Rectal smooth muscle tissue (tissue), 1 donor: ENCODE measurements at regions not wholly inside any gene's neighbourhood (a gene's known extent, or its start where the extent isn't known, plus 50 kb on each side); places are given as distances from the start of the nearest gene placed in this dataset.

Experiments
- H3K27ac ChIP-seq: one replicate; pipeline ENCODE4 v1.7.0; 2013; ENCODE audit warnings: low read depth, low read length, inconsistent platforms
- H3K27me3 ChIP-seq: one replicate; pipeline ENCODE4 v1.7.0; 2013; ENCODE audit warnings: low read length; ENCODE audit not compliant: control insufficient read depth, insufficient read depth
- H3K36me3 ChIP-seq: one replicate; pipeline ENCODE4 v1.7.0; 2013; ENCODE audit warnings: low read length; ENCODE audit not compliant: control insufficient read depth, insufficient read depth
- H3K4me1 ChIP-seq: one replicate; pipeline ENCODE4 v1.7.0; 2013; ENCODE audit warnings: low read length; ENCODE audit not compliant: control insufficient read depth, insufficient read depth
- H3K4me3 ChIP-seq: one replicate; pipeline ENCODE4 v1.7.0; 2013; ENCODE audit warnings: low read length
- H3K9ac ChIP-seq: one replicate; pipeline ENCODE4 v1.7.0; 2013; ENCODE audit warnings: low read length

DNA sequence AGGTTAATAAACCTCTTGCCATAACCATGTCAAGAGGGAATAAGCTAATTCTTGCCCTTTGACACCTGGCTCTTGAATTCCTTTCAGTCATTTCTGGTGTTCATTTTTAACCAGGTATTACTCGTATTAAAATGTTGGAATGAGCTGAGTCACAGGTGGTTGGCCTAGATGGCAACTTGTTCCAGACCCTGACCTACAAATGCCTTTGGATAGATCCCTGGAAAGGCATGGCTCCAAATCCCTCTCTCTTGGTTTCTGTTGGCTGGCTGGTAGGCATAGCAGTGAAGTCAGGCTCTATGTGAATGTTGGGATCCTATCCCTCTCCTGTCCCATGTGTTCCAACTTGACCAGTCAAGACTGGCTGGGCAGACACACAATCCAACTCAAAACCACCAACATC lies 277.1 kb upstream of the PROK2 start:
- no peaks in the 10 kb centered on the region for H3K27me3 ChIP-seq
- H3K36me3 ChIP-seq: no peaks in the 10 kb centered on the region
- no peak overlapping the region for H3K9ac ChIP-seq
- H3K4me1 ChIP-seq: no peaks in the 10 kb centered on the region
- no peak overlapping the region for H3K27ac ChIP-seq
- H3K4me3 ChIP-seq: no peak overlapping the region

DNA sequence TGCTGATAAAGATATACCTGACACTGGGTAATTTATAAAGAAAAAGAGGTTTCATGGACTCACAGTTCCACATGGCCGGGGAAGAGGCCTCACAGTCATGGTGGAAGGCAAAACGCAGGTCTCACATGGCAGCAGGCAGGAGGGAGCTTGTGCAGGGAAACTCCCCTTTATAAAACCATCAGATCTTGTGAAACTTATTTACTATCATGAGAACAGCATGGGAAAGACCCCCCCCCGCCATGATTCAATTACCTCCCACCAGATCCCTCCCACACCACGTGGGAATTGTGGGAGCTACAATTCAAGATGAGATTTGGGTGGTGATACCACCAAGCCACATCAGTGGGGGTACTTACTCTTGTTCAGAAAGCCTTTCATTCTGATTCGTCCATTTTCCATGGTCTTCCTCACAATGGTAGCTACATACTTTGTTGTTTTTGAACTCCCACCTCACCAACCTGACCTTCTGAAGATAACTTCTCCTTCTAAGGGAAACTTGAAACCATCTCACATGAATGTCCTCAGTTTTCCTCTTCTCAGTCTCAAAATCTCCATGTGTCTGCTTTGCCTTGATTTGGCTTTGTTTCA lies 275.6 kb upstream of the PROK2 start:
- Histone ChIP-seq H3K27ac (no peak overlapping the region), H3K27me3 (no peaks in the 10 kb centered on the region), H3K4me3 (no peak overlapping the region), H3K36me3 (no peaks in the 10 kb centered on the region), H3K9ac (no peak overlapping the region), H3K4me1 (no peaks in the 10 kb centered on the region)

DNA sequence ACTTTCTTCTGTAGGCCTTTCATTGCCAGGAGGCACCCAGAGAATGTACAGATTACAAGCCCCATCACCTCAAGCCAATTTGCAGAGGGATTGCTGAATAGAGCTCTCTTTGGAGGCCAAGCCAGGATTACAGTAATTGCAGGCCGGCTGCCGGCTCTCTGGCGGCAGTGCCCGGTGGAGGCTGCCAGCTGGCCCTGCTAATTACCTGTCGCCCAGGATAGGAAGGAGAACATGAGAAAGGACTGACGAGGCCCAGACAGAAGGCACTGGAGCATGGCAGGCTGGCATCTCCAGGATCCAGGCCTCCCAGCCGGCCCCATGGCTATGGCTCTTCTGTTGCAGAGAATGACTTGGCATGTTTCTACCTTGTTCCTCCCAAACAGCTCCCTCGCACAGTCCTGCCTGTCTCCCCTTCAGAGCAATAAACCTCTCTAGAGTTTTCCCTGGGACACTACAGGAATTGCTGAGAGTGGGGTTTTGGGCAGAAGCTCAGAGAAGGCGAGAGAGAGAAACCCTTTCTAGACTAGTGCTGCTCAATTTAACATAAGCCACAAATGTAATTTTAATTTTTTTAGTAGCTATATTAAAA lies 273.6 kb upstream of the PROK2 start:
- Histone ChIP-seq H3K27me3 (no peaks in the 10 kb centered on the region), H3K36me3 (no peaks in the 10 kb centered on the region), H3K4me3 (no peak overlapping the region), H3K27ac (no peak overlapping the region), H3K4me1 (no peaks in the 10 kb centered on the region), H3K9ac (no peak overlapping the region)

DNA sequence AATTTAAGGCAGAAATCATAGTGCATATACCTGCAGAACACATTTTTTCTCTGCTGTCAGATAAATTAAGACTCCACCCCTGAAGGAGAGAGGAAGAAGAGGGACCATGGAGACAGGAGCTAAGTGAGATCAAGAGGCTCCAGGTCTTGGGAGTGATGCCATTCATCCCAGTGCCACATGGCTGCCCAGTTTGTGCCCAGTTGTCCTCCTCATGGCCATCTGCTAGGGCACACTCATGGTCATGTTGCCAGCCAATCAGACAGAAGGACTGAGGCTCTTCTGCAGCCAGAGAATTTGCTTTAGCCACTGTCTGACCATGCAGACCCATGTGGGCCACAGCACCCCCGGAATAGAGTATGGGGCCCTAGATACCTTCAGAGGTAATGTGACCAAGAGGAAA lies 270.5 kb upstream of the PROK2 start:
- Histone ChIP-seq H3K4me3 (no peak overlapping the region), H3K36me3 (no peaks in the 10 kb centered on the region), H3K27me3 (no peaks in the 10 kb centered on the region), H3K9ac (no peak overlapping the region), H3K4me1 (no peaks in the 10 kb centered on the region), H3K27ac (no peak overlapping the region)

DNA sequence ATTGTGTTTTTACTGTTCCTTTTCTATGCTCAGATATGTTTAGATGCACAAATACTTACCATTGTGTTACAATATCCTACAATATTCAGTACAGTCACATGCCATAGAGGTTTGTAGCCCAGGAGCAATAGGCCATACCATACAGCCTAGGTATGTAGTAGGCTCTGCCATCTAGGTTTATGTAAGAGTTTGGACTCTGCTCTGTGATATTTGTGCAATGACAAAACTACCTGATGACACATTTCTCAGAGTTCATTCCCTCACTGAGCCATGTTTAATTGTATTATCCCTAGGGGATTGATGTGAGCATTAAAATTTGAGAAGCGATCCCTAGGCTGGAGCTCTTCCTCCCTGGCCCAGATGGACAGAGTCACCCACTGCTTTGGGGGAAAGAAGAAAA lies 270.0 kb upstream of the PROK2 start:
- Histone ChIP-seq H3K4me1 (no peaks in the 10 kb centered on the region), H3K27ac (no peak overlapping the region), H3K9ac (no peak overlapping the region), H3K4me3 (no peak overlapping the region), H3K27me3 (no peaks in the 10 kb centered on the region), H3K36me3 (no peaks in the 10 kb centered on the region)

DNA sequence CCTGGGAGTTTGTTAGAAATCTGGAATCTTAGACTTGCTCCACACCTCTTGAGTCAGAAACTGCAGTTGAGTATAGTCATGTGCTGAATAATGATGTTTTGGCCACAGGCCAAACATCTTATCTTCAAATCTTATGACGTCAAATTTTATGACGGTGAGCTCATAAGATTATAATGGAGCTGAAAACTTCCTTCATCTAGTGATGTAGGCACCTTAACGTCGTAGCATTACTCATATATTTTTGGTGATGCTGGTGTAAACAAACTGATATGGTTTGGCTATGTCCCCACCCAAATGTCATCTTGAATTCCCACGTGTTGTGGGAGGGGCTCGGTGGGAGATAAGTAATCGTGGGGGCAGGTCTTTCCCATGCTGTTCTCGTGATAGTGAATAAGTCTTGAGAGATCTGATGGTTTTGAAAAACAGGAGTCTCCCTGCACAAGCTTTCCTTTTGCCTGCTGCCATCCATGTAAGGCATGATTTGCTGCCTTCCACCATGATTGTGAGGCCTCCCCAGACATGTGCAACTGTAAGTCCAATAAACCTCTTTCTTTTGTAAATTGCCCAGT lies 268.0 kb upstream of the PROK2 start:
- H3K9ac ChIP-seq: no peak overlapping the region
- no peaks in the 10 kb centered on the region for H3K27me3 ChIP-seq
- H3K36me3 ChIP-seq: no peaks in the 10 kb centered on the region
- no peak overlapping the region for H3K4me3 ChIP-seq
- no peaks in the 10 kb centered on the region for H3K4me1 ChIP-seq
- no peak overlapping the region for H3K27ac ChIP-seq

DNA sequence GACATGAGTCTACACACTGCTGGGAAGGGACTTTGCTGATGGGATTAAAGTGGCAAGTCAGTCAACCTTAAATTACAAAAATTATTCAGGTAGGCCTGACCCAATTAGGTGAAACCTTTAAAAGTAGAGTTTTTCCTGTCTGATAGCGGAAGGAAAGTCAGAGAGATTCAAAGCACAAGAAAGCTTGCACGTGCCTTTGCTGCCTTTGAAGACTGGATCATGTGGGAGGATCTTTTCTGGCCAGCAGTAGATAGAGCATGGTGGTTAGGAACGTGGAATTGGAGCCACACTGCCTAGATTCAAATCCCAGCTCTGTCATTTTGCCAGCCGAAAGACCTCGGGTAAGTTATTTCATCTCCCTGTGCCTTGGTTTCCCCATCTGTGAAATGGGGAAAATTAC lies 265.8 kb upstream of the PROK2 start:
- Histone ChIP-seq H3K27ac (no peak overlapping the region), H3K4me1 (no peaks in the 10 kb centered on the region), H3K9ac (no peak overlapping the region), H3K4me3 (no peak overlapping the region), H3K36me3 (no peaks in the 10 kb centered on the region), H3K27me3 (no peaks in the 10 kb centered on the region)

DNA sequence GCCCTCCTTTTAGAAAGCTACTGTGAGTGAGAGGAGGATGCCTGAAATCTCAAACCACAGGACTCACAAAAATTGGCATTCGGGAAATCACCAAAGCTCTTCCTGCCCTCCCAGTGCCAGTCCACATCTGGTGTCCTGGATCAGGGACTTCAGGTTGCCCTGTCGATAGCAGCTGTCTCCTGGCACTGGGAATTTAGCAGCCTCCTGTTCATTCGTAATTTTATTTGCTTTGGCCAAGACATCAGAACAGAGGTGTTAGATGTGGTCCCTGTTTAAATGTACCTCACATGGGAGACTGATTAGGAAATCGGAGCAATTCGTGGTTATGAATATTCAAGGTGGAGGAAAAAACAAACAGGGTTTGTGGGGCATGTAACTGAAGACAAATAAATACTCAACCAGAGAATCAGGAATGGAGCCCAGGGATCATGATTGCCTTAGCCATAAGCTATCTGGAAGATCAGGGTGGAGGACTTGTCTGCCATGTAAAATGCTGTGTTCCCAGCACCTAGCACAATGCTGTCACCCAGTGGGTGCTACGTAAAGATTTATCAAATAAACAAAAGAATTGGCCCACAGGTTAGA lies 265.2 kb upstream of the PROK2 start:
- H3K36me3 ChIP-seq: no peaks in the 10 kb centered on the region
- H3K27me3 ChIP-seq: no peaks in the 10 kb centered on the region

DNA sequence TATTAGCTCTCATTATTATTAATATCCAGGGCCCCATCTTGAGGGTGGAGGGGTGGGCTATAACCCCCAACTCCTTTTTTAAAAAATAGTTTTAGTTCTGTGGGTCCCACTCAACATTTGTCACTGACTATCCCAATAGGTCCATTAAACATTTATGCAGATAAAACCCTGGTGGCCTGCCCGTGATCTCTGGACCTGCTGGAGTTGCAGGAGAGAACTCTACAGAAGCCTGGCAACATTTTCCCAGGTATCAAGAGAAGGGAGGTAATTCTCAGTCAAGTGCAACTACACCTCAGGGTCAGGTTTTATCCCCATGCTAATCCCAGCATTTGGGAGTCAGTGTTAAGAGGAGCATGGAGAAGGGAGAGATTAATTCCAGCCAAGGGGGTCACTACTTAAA lies 264.4 kb upstream of the PROK2 start:
- Histone ChIP-seq H3K27me3 (no peaks in the 10 kb centered on the region), H3K4me1 (no peaks in the 10 kb centered on the region), H3K4me3 (no peak overlapping the region), H3K27ac (no peak overlapping the region), H3K9ac (no peak overlapping the region), H3K36me3 (no peaks in the 10 kb centered on the region)

More for the DNA sequence above, 265.2 kb upstream of the PROK2 start:
- no peak overlapping the region for H3K9ac ChIP-seq
- no peak overlapping the region for H3K27ac ChIP-seq
- no peaks in the 10 kb centered on the region for H3K4me1 ChIP-seq
- no peak overlapping the region for H3K4me3 ChIP-seq

DNA sequence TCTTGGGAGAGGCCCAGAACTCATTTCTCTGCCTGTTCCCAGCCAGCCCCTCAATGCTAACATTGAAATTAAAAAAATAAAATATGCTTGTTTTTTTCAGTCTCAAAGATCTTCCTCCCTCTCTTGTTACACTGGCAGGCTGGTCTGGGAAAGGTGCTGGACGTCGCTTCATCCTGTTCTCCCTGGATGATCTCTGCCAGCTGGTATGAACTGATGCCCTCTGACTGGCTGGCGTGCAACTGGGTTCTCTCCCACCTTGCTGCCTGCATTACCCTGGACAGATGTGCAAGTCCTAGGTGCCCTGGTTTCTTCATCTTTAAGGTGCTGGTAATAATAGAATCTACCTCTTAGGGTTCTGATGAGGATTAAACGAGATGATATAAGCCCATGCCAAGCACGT lies 263.9 kb upstream of the PROK2 start:
- no peak overlapping the region for H3K27ac ChIP-seq
- H3K4me3 ChIP-seq: no peak overlapping the region
- no peak overlapping the region for H3K9ac ChIP-seq
- H3K36me3 ChIP-seq: no peaks in the 10 kb centered on the region
- no peaks in the 10 kb centered on the region for H3K4me1 ChIP-seq
- H3K27me3 ChIP-seq: no peaks in the 10 kb centered on the region

DNA sequence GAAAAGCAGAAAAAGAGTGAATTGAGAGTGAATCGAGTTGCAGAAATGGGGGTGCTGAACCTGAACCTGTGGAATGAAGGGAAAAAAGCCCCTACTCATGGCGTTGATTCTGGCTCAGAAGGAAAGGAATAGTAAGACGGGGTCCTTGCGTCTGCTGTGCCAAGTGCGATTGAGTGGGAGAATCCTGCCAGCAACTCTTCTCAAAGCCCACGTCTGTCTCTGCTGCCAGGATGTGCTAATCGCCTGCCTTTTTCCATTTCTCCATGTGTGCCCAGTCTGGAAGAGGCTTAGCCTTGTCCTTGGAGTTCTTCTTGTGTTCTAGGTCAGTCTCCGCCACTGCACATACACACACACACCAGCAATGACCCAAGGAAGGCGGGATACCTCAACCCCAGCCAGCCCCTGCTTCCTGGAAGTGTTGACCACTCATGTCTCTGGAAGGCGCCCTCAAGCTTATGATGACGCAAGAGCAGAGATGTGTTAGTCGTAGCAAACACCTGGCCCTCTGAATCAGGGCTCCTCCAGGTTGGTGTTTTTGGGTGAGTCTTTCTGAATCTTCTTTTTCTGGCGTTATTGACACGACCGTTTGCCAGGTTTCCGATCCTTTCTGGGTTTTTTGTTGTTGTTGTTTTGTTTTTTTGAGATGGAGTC lies 262.4 kb upstream of the PROK2 start:
- no peak overlapping the region for H3K27ac ChIP-seq
- no peaks in the 10 kb centered on the region for H3K36me3 ChIP-seq
- H3K27me3 ChIP-seq: no peaks in the 10 kb centered on the region
- peaks cover 2% of the 10 kb centered on the region for H3K4me1 ChIP-seq
- no peak overlapping the region for H3K4me3 ChIP-seq
- H3K9ac ChIP-seq: no peak overlapping the region

DNA sequence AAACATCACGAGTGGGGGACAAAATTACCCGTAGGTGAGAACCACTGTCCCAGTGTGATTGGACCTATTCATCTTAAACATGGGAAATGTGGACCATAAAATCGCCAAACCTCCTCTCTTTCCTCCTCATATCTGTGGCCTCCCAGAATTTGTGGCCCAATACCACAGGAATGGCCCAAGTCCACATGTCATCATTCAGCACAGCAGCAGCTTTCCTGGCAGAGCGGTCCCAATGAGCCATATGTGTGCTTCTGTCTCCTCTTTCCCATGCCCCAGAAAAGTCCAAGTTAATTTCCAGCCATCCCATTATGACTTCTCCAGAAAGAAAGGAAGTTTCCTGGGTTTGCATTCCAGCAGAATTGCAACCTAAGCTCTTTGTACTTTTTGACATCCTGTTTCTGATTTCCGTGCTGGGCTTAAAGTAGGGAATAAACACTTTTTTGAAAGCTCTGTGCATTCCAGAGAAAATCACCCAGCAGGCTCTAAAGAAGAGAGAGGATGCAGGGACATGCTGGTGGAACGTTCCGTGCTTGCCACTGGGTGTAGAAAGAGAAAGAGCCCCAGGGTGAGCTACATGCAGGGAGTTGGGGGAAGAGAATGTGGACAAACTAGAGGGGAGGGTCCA lies 259.4 kb upstream of the PROK2 start:
- H3K36me3 ChIP-seq: no peaks in the 10 kb centered on the region
- no peak overlapping the region for H3K27ac ChIP-seq
- H3K9ac ChIP-seq: no peak overlapping the region
- H3K4me3 ChIP-seq: no peak overlapping the region
- H3K4me1 ChIP-seq: peaks cover 4% of the 10 kb centered on the region
- H3K27me3 ChIP-seq: no peaks in the 10 kb centered on the region
